ENCODE measurements at regions not wholly inside any gene's neighbourhood (a gene's known extent, or its start where the extent isn't known, plus 50 kb on each side); places are given as distances from the start of the nearest gene placed in this dataset.
"Not testable (repeated sequence)": the region's sequence is repeated elsewhere in the genome, so short reads cannot be mapped to it uniquely, and the experiment has no call there.

GRCh38 chr4:165803005-165803404 is 70.0 kb upstream of the TLL1 start:
- TF ChIP-seq CTCF (conservative IDR thresholded peaks at IDR 0.05) = no peak
- no peak for TF ChIP-seq ZFX (IDR thresholded peaks at IDR 0.05)
- no peak overlapping the region for H3K27ac ChIP-seq

- H3K27ac ChIP-seq = no peak overlapping the region
Observed at GRCh38 chr4:165805406-165805805, 67.6 kb upstream of the TLL1 start.

GRCh38 chr4:165806613-165807012 is 66.4 kb upstream of the TLL1 start:
- no peak overlapping the region for H3K27ac ChIP-seq
- TF ChIP-seq CTCF (conservative IDR thresholded peaks at IDR 0.05) = no peak
- no peak for TF ChIP-seq ZFX (IDR thresholded peaks at IDR 0.05)

More at GRCh38 chr4:165805406-165805805, 67.6 kb upstream of the TLL1 start:
- no peak for TF ChIP-seq CTCF (conservative IDR thresholded peaks at IDR 0.05)
- TF ChIP-seq ZFX (IDR thresholded peaks at IDR 0.05) = no peak

- TF ChIP-seq ZFX (IDR thresholded peaks at IDR 0.05) (no peak), CTCF (conservative IDR thresholded peaks at IDR 0.05) (no peak)
- H3K27ac ChIP-seq = no peak overlapping the region
Observed at GRCh38 chr4:165810726-165811125, 62.3 kb upstream of the TLL1 start.

- H3K27ac ChIP-seq = no peak overlapping the region
- TF ChIP-seq CTCF (conservative IDR thresholded peaks at IDR 0.05) (no peak), ZFX (IDR thresholded peaks at IDR 0.05) (no peak)
Observed at GRCh38 chr4:165813606-165814005, 59.4 kb upstream of the TLL1 start.

- no peak for TF ChIP-seq ZFX (IDR thresholded peaks at IDR 0.05)
- TF ChIP-seq CTCF (conservative IDR thresholded peaks at IDR 0.05) = no peak
- H3K27ac ChIP-seq = no peak overlapping the region
Observed at GRCh38 chr4:165814256-165815020, 58.6 kb upstream of the TLL1 start.

GRCh38 chr4:165819126-165819525 is 53.9 kb upstream of the TLL1 start:
- H3K27ac ChIP-seq = not testable (repeated sequence)
